ENCODE measurements at regions not wholly inside any gene's neighbourhood (a gene's known extent, or its start where the extent isn't known, plus 50 kb on each side); places are given as distances from the start of the nearest gene placed in this dataset.
"Not testable (repeated sequence)": the region's sequence is repeated elsewhere in the genome, so short reads cannot be mapped to it uniquely, and the experiment has no call there.

GRCh38 chr21:36246080-36246631, 73.8 kb upstream of the MORC3 start:
- no peak for DNase-seq (ENCODE audit: low spot score)

- DNase-seq (ENCODE audit: low spot score) = no peak
These were observed 72.5 kb upstream of the MORC3 start for GRCh38 chr21:36247316-36248010.

GRCh38 chr21:36249576-36250422, 70.2 kb upstream of the MORC3 start:
- no peak for DNase-seq (ENCODE audit: low spot score)

GRCh38 chr21:36250423-36251075, 69.4 kb upstream of the MORC3 start:
- no peak for DNase-seq (ENCODE audit: low spot score)

GRCh38 chr21:36254106-36254941, 65.7 kb upstream of the MORC3 start:
- DNase-seq (ENCODE audit: low spot score) = peak; percentile 18

GRCh38 chr21:36255663-36256062, 64.3 kb upstream of the MORC3 start:
- DNase-seq (ENCODE audit: low spot score) = peak; percentile 17

DNA sequence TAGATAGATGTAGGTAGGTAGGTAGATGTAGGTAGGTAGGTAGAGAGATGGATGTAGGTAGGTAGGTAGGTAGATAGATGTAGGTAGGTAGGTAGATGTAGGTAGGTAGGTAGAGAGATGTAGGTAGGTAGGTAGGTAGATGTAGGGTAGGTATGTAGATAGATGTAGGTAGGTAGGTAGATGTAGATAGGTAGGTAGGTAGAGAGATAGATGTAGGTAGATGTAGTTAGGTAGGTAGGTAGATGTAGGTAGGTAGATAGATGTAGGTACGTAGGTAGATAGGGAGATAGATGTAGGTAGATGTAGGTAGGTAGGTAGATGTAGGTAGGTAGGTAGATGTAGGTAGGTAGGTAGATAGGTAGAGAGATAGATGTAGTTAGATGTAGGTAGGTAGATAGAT, 62.3 kb upstream of the MORC3 start:
- no peak for DNase-seq (ENCODE audit: low spot score)

DNA sequence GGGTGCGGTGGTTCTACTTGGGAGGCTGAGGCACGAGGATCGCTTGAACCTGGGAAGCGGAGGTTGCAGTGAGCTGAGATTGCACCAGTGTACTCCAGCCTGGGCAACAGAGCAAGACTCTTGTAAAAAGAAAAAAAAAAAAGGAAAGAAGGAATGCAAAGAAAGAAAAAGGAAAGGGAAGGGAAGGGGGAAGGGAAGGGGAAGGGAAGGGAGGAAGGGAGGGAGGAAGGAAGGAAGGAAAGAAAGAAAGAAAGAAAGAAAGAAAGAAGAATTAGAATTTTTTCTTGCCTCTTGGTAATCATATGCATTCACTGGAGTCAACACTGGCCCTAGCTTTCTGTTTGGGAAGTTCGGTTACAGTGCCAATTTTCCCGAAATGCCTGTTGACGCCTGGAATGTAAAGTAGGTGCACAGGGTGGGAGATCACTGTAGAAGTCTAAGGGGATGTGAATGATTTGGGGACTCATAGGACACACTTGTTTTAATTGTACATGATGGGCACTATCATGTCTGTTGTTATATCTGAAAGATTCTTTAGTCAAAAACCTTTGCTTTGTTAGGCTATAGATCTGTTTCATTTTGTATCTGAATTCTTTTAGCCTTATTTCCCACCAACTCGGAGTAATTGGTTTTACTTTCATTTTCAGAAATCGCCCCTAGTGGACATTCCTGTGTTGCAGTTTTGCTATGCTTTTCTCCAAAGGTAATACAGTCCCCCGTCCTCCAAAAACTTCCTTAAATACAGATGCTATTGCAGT, 59.8 kb upstream of the MORC3 start:
- peak; percentile 63 for DNase-seq (ENCODE audit: low spot score)

GRCh38 chr21:36260802-36261201, 59.2 kb upstream of the MORC3 start:
- no peak for DNase-seq (ENCODE audit: low spot score)

GRCh38 chr21:36261459-36261858, 58.5 kb upstream of the MORC3 start:
- DNase-seq (ENCODE audit: low spot score) = no peak

DNA sequence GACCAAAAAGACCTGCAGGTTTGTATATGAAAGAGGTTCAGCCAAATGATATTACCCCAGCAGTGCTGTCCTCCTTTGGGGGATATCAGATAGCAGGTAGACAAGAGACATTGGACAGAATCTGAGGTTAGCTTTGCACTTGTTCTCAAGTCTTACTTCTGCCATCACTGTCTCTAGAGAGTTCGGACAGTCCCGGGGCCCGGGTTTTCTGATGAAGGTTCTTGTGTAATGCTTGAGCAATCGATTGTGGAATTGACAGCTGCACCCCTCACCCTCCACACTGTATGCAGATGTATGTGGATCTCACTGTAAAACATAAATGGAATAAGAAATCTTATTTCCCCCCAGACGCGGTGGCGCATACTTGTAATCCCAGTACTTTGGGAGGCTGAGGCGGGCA, 56.2 kb upstream of the MORC3 start:
- DNase-seq (ENCODE audit: low spot score) = no peak

DNA sequence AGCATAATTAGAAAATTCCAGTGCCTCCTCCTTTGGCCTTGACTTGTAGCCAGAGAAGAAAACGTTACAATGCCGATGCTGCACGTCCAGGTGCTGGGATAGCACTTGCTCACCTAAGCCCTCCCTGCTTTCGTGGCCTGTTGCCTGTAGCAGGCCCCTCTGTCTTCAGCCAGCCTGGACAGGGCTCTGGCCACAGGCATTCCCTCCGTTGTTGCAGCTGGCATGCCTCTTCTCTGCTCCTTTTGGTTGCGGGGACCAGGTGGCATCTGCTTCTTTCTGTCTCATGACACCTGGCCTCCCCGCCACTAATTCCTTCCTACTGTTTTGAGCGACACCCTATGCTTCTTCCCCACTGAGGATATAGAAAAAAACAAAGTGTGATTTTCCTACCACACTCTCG, 54.6 kb upstream of the MORC3 start:
- DNase-seq (ENCODE audit: low spot score) = no peak

- not testable (repeated sequence) for DNase-seq (ENCODE audit: low spot score)
These were observed 52.2 kb upstream of the MORC3 start for GRCh38 chr21:36267828-36268227.

DNA sequence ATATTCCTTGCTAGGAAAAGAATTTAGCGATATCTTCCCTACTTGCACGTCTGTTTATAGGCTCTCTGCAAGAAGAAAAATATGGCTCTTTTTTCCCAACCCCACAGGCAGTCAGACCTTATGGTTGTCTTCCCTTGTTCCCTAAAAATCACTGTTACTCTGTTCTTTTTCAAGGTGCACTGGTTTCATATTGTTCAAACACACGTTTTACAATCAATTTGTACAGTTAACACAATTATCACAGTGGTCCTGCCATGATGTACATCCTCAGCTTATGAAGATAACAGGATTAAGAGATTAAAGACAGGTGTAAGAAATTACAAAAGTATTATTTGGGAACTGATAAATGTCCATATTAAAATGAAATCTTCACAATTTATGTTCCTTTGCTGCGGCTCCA, 51.7 kb upstream of the MORC3 start:
- DNase-seq (ENCODE audit: low spot score) = not testable (repeated sequence)
